Keratinocyte (primary cell): ENCODE measurements at regions not wholly inside any gene's neighbourhood (a gene's known extent, or its start where the extent isn't known, plus 50 kb on each side); places are given as distances from the start of the nearest gene placed in this dataset.

Experiments
- DNase-seq: peaks from one replicate; pipeline ENCODE4 v3.0.0-alpha.2; 2011; ENCODE audit warnings: low read depth, missing footprints, low spot score
- FAIRE-seq: peaks from 2 replicates; lab custom pipeline; 2011; peaks lifted over from hg19 to GRCh38; lab: Jason Lieb, UNC
- H2AFZ ChIP-seq: 2 replicates; pipeline ENCODE4 v1.6.0; 2012; ENCODE audit warnings: low read length, control low read depth, inconsistent platforms; ENCODE audit not compliant: control insufficient read depth
- H3K27ac ChIP-seq: 2 replicates; pipeline ENCODE4 v1.5.1; 2011; ENCODE audit warnings: low read length; ENCODE audit not compliant: control insufficient read depth, insufficient read depth
- H3K27me3 ChIP-seq: 3 replicates; pipeline ENCODE4 v1.6.0; 2011; ENCODE audit warnings: low read length; ENCODE audit not compliant: control insufficient read depth, insufficient read depth; ENCODE audit errors: extremely low read depth
- H3K36me3 ChIP-seq, 2 experiments: 2 replicates in 1 of 2; 3 replicates in 1 of 2; pipeline ENCODE4 v1.5.1; 2011; ENCODE audit warnings: low read length in 2 of 2, mild to moderate bottlenecking in 1 of 2; ENCODE audit not compliant: control insufficient read depth in 2 of 2, insufficient read depth in 2 of 2; ENCODE audit errors: extremely low read depth in 1 of 2
- H3K4me1 ChIP-seq: 3 replicates; pipeline ENCODE4 v1.5.1; 2011; ENCODE audit warnings: low read length; ENCODE audit not compliant: control insufficient read depth, insufficient read depth; ENCODE audit errors: extremely low read depth
- H3K4me2 ChIP-seq: 3 replicates; pipeline ENCODE4 v1.6.0; 2011; ENCODE audit warnings: low read depth, low read length; ENCODE audit not compliant: control insufficient read depth, insufficient read depth; ENCODE audit errors: extremely low read depth
- H3K4me3 ChIP-seq, 3 experiments: fragments of 200-600 bp in 1 of 3; sonication (generic) in 1 of 3; 2 replicates in 2 of 3; 3 replicates in 1 of 3; pipeline ENCODE4 v1.5.1; 2011 to 2016; ENCODE audit warnings: low read length in 3 of 3, mild to moderate bottlenecking in 3 of 3, control low read depth in 2 of 3, inconsistent platforms in 1 of 3, low read depth in 1 of 3, mixed read lengths in 1 of 3, mixed run types in 1 of 3, moderate library complexity in 1 of 3; ENCODE audit not compliant: control insufficient read depth in 2 of 3, insufficient read depth in 2 of 3; ENCODE audit errors: extremely low read depth in 1 of 3
- H3K79me2 ChIP-seq: 2 replicates; pipeline ENCODE4 v1.6.0; 2012; ENCODE audit warnings: low read length; ENCODE audit not compliant: control insufficient read depth, insufficient read depth
- H3K9ac ChIP-seq: 3 replicates; pipeline ENCODE4 v1.6.0; 2011; ENCODE audit warnings: low read length; ENCODE audit not compliant: control insufficient read depth, insufficient read depth; ENCODE audit errors: extremely low read depth
- H3K9me1 ChIP-seq: 3 replicates; pipeline ENCODE4 v1.6.0; 2011; ENCODE audit warnings: low read length; ENCODE audit not compliant: control insufficient read depth, insufficient read depth; ENCODE audit errors: extremely low read depth
- H3K9me3 ChIP-seq: 2 replicates; pipeline ENCODE4 v1.5.1; 2012; ENCODE audit warnings: low read depth, low read length; ENCODE audit not compliant: control insufficient read depth
- H4K20me1 ChIP-seq: 3 replicates; pipeline ENCODE4 v1.6.0; 2011; ENCODE audit warnings: low read length; ENCODE audit not compliant: control insufficient read depth, insufficient read depth; ENCODE audit errors: extremely low read depth
- CTCF ChIP-seq, 3 experiments: IDR thresholded peaks in 1 of 3; conservative IDR thresholded peaks in 1 of 3; optimal IDR thresholded peaks in 1 of 3; 2 replicates in 2 of 3; 3 replicates in 1 of 3; pipeline versions ENCODE3 to v1.5.1; 2011; ENCODE audit warnings: low read length in 3 of 3, mild to moderate bottlenecking in 3 of 3, moderate library complexity in 2 of 3, control low read depth in 1 of 3, inconsistent platforms in 1 of 3; ENCODE audit not compliant: insufficient read depth in 2 of 3; ENCODE audit errors: extremely low read depth in 1 of 3
- EZH2 ChIP-seq: IDR thresholded peaks from one replicate; pipeline ENCODE4 v1.6.1; 2012; ENCODE audit warnings: inconsistent platforms, mild to moderate bottlenecking, low read length, moderate library complexity
- dilution Hi-C: fragments of 300-500 bp; cut with MboI; formaldehyde crosslinking; loops from one replicate; pipeline ENCODE4 v1.7.0; 2020; ENCODE audit warnings: low sequenced_read_pairs; ENCODE audit not compliant: extremely low pct_ligation_motif_present

- FAIRE-seq (no peak), DNase-seq (no peak)
- no peaks in the 10 kb centered on the region for H3K9me1 ChIP-seq
- TF ChIP-seq CTCF (optimal IDR thresholded peaks at IDR 0.05 in 1 of 3, IDR thresholded peaks at IDR 0.05 in 1 of 3, conservative IDR thresholded peaks at IDR 0.05 in 1 of 3; ENCODE audit: extremely low read depth in 1 of 3, insufficient read depth in 2 of 3, low read length in 3 of 3) (no peak), EZH2 (no peak)
- H3K4me1 ChIP-seq, result peaks cover 36% of the 10 kb centered on the region
- H3K4me2 ChIP-seq, result peak overlapping the region; percentile 13
- H3K79me2 ChIP-seq, result no peaks in the 10 kb centered on the region
- dilution Hi-C loops, result no loop called here
- no peaks in the 10 kb centered on the region for H4K20me1 ChIP-seq
- no peak overlapping the region for H3K4me3 ChIP-seq
- H3K9ac ChIP-seq, result no peak overlapping the region
- H2AFZ ChIP-seq, result no peak overlapping the region
- peak overlapping the region; percentile 42 for H3K27ac ChIP-seq
- H3K9me3 ChIP-seq, result no peaks in the 10 kb centered on the region
- H3K36me3 ChIP-seq, result no peaks in the 10 kb centered on the region
- no peaks in the 10 kb centered on the region for H3K27me3 ChIP-seq
Measured at GRCh38 chr3:43236008-43236407, 50.3 kb upstream of the SNRK start.

- DNase-seq (no peak), FAIRE-seq (no peak)
- dilution Hi-C loops, result no loop called here
- no peak overlapping the region for H3K4me3 ChIP-seq
- no peaks in the 10 kb centered on the region for H3K27me3 ChIP-seq
- H2AFZ ChIP-seq, result no peak overlapping the region
- no peaks in the 10 kb centered on the region for H3K9me1 ChIP-seq
- no peaks in the 10 kb centered on the region for H3K79me2 ChIP-seq
- H3K27ac ChIP-seq, result no peak overlapping the region
- H4K20me1 ChIP-seq, result no peaks in the 10 kb centered on the region
- no peak overlapping the region for H3K9ac ChIP-seq
- peaks cover 3% of the 10 kb centered on the region for H3K9me3 ChIP-seq
- peaks cover 20% of the 10 kb centered on the region for H3K4me1 ChIP-seq
- H3K36me3 ChIP-seq, result no peaks in the 10 kb centered on the region
- no peak for TF ChIP-seq EZH2
- no peak for TF ChIP-seq CTCF (optimal IDR thresholded peaks at IDR 0.05 in 1 of 3, IDR thresholded peaks at IDR 0.05 in 1 of 3, conservative IDR thresholded peaks at IDR 0.05 in 1 of 3; ENCODE audit: extremely low read depth in 1 of 3, insufficient read depth in 2 of 3, low read length in 3 of 3)
- no peak overlapping the region for H3K4me2 ChIP-seq
Measured at GRCh38 chr3:43233062-43233461, 53.3 kb upstream of the SNRK start.
